GM12891 (cell line): ENCODE measurements at regions not wholly inside any gene's neighbourhood (a gene's known extent, or its start where the extent isn't known, plus 50 kb on each side); places are given as distances from the start of the nearest gene placed in this dataset.
"Not testable (repeated sequence)": the region's sequence is repeated elsewhere in the genome, so short reads cannot be mapped to it uniquely, and the experiment has no call there.

Experiments
- POLR2A ChIP-seq: IDR thresholded peaks from 2 replicates; pipeline ENCODE4 v1.6.1; 2011; ENCODE audit warnings: low read depth, low read length, control low read depth
- TAF1 ChIP-seq: IDR thresholded peaks from 2 replicates; pipeline ENCODE4 v1.6.1; 2011; ENCODE audit warnings: low read depth, low read length, control low read depth

DNA sequence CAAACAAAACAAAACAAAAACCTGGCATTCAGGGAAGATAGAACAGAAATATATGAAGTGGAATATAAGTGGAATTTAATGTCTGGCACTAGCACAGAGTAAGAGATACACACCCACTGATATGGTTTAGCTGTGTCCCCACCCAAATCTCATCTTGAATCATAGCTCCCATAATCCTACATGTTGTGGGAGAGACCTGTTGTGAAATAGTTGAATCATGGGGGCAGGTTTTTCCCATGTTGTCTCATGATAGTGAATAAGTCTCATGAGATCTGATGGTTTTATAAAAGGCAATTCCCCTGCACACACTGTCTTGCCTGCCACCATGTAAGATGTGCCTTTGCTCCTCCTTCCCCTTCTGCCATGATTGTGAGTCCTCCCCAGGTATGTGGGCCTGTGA lies 200.1 kb upstream of the RGS17 start:
- TF ChIP-seq POLR2A, TAF1: not testable (repeated sequence)
